Kidney (tissue), 13 donors: ENCODE measurements at regions not wholly inside any gene's neighbourhood (a gene's known extent, or its start where the extent isn't known, plus 50 kb on each side); places are given as distances from the start of the nearest gene placed in this dataset.

ENCODE experiments used
- DNase-seq, 5 donors: peaks; one replicate each; pipeline ENCODE4 v3.0.0-alpha.2; 2013 to 2020
- FAIRE-seq: peaks from 2 replicates; lab custom pipeline; 2012; peaks lifted over from hg19 to GRCh38; lab: Jason Lieb, UNC
- H3K27ac ChIP-seq, 2 donors: one replicate each; pipeline ENCODE4 v1.7.0; 2013; ENCODE audit warnings: low read depth in 2 of 2, low read length in 2 of 2, inconsistent platforms in 1 of 2
- H3K27me3 ChIP-seq: one replicate; pipeline ENCODE4 v1.7.1; 2013; ENCODE audit warnings: low read length, inconsistent platforms; ENCODE audit not compliant: control insufficient read depth, insufficient read depth
- H3K36me3 ChIP-seq, 3 donors: one replicate each; pipeline versions ENCODE4 v1.7.0 to v1.7.1; 2013; ENCODE audit warnings: low read length in 3 of 3, control low read depth in 1 of 3, inconsistent platforms in 1 of 3; ENCODE audit not compliant: insufficient read depth in 3 of 3, control insufficient read depth in 2 of 3
- H3K4me1 ChIP-seq, 3 donors: one replicate each; pipeline versions ENCODE4 v1.7.0 to v1.7.1; 2013; ENCODE audit warnings: low read length in 3 of 3, inconsistent platforms in 1 of 3, low read depth in 1 of 3; ENCODE audit not compliant: control insufficient read depth in 2 of 3, insufficient read depth in 2 of 3
- H3K4me3 ChIP-seq, 3 donors: one replicate each; pipeline versions ENCODE4 v1.7.0 to v1.8.1; 2013; ENCODE audit warnings: low read length in 3 of 3, control low read depth in 1 of 3, inconsistent platforms in 1 of 3
- H3K9ac ChIP-seq, 3 donors: one replicate each; pipeline versions ENCODE4 v1.7.0 to v1.7.1; 2013; ENCODE audit warnings: low read length in 3 of 3, control low read depth in 1 of 3, inconsistent platforms in 1 of 3
- H3K9me3 ChIP-seq, 3 donors: one replicate each; pipeline versions ENCODE4 v1.7.0 to v1.7.1; 2013; ENCODE audit warnings: low read length in 3 of 3, control low read depth in 1 of 3, inconsistent platforms in 1 of 3; ENCODE audit not compliant: control insufficient read depth in 2 of 3, insufficient read depth in 1 of 3
- CTCF ChIP-seq: IDR thresholded peaks from 3 replicates; pipeline ENCODE4 v1.5.1; 2012; ENCODE audit warnings: mild to moderate bottlenecking, moderate library complexity, borderline replicate concordance; ENCODE audit not compliant: insufficient read depth; ENCODE audit errors: extremely low read depth
- intact Hi-C: fragments of 100-400 bp; cut with DNase I; formaldehyde crosslinking; loops from one replicate; pipeline ENCODE4 v1.11.1; 2022
- donor health status: control.
- donor health status: control.
- donor health status: control.
- donor health status: control.
- donor health status: control.
- donor health status: DM: yes; HTN: yes; CAD: no.
- donor health status: Normal renal cell carcinoma (clear cell type).

DNA sequence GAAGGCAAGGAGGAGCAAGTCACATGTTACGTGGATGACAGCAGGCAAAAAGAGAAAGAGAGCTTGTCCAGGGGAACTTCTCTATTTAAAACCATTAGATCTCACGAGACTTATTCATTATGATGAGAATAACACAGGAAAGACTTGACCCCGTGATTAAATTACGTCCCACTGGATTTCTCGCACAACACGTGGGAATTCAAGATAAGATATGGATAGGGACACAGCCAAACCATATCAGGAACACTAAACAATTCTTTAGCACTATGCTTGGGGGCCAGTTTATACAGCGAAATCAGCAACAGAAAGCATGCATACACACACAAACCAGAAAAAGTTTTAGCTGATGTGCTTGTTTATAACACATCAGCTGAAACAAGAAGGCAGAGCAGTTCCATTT is 704.2 kb downstream of the OTOL1 start:
- TF ChIP-seq CTCF = no peak
- DNase-seq (no peak), FAIRE-seq (no peak)
- Histone ChIP-seq H3K4me3 (no peak overlapping the region), H3K9ac (no peak overlapping the region), H3K4me1 (no peaks in the 10 kb centered on the region), H3K36me3 (no peaks in the 10 kb centered on the region), H3K9me3 (no peaks in the 10 kb centered on the region), H3K27me3 (no peaks in the 10 kb centered on the region), H3K27ac (no peak overlapping the region)
- intact Hi-C loops = no loop called here

DNA sequence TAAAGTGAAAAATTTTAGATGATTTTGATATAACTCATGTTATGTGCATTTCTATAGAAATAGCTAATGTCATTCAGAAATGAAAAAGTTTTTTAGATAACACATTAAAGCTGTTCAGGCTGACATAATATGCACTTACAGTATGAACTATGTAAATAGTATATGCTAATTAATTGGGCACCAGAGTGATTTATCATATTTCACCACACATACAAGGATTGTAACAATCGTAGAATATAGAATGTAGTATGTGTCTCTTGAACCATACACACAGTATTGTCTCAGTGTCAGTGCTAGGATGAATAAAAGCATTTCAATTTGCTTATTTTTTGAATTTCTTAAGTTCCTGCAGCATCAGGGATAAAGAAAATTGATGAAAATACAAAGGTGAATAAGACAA is 710.0 kb downstream of the OTOL1 start:
- Histone ChIP-seq H3K9ac (no peak overlapping the region), H3K4me1 (no peaks in the 10 kb centered on the region), H3K36me3 (no peaks in the 10 kb centered on the region), H3K9me3 (peaks cover 0 to 2% (median 0%) of the 10 kb centered on the region in 3 donors), H3K4me3 (no peak overlapping the region), H3K27ac (no peak overlapping the region), H3K27me3 (no peaks in the 10 kb centered on the region)
- no peak for TF ChIP-seq CTCF
- FAIRE-seq = no peak
- no peak for DNase-seq
- intact Hi-C loops = no loop called here

DNA sequence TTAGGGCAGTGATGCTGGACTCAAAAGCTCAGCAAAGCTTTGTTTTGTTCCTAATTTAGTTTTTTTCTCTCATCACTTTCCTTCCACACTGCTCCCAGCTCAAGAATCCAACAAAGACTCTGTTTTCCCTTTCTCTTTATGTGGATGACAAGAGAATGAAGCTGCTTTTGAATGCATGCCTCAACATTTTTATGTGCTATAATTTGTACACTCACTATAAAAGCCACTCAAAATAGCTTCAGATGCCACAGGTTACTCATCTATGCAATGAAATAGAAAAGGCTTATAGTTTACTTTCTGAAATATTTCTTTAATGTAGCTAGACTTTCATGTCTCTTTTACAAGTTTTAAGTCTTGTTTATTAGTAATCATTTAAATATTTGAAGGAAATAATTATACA is 714.9 kb downstream of the OTOL1 start:
- H3K36me3 ChIP-seq = no peaks in the 10 kb centered on the region
- FAIRE-seq (no peak), DNase-seq (no peak)
- H3K27ac ChIP-seq = no peak overlapping the region
- H3K27me3 ChIP-seq = no peaks in the 10 kb centered on the region
- intact Hi-C loops = no loop called here
- H3K9ac ChIP-seq = no peak overlapping the region
- no peak for TF ChIP-seq CTCF
- H3K9me3 ChIP-seq = peaks cover 0 to 2% (median 0%) of the 10 kb centered on the region in 3 donors
- H3K4me1 ChIP-seq = no peaks in the 10 kb centered on the region
- H3K4me3 ChIP-seq = no peak overlapping the region

GRCh38 chr3:162213196-162213595 is 716.6 kb downstream of the OTOL1 start:
- no peak overlapping the region for H3K9ac ChIP-seq
- H3K27me3 ChIP-seq = no peaks in the 10 kb centered on the region
- FAIRE-seq = peak; percentile 15
- no peak overlapping the region for H3K4me3 ChIP-seq
- no peaks in the 10 kb centered on the region for H3K36me3 ChIP-seq
- no peak for DNase-seq
- no peaks in the 10 kb centered on the region for H3K4me1 ChIP-seq
- TF ChIP-seq CTCF = no peak
- H3K9me3 ChIP-seq = peaks cover 0 to 2% (median 0%) of the 10 kb centered on the region in 3 donors
- intact Hi-C loops = no loop called here
- H3K27ac ChIP-seq = no peak overlapping the region
